Brain microvascular endothelial cell (primary cell): ENCODE measurements at regions not wholly inside any gene's neighbourhood (a gene's known extent, or its start where the extent isn't known, plus 50 kb on each side); places are given as distances from the start of the nearest gene placed in this dataset.

Source experiments
- DNase-seq: peaks from one replicate; pipeline ENCODE4 v3.0.0-alpha.2; 2020
- H3K27ac ChIP-seq: fragments of 250-450 bp; sonication (Bioruptor Pico); 2 replicates; pipeline ENCODE4 v1.5.1; 2020; ENCODE audit warnings: mild to moderate bottlenecking, moderate library complexity
- H3K27me3 ChIP-seq: fragments of 250-450 bp; sonication (Bioruptor Pico); replicated peaks from 2 replicates; pipeline ENCODE4 v1.5.1; 2020; ENCODE audit warnings: mild to moderate bottlenecking
- H3K36me3 ChIP-seq: fragments of 250-450 bp; sonication (Bioruptor Pico); replicated peaks from 2 replicates; pipeline ENCODE4 v1.5.1; 2020; ENCODE audit warnings: mild to moderate bottlenecking
- H3K4me3 ChIP-seq: 2 replicates; pipeline ENCODE4 v1.5.1; 2011; ENCODE audit warnings: low read depth, mild to moderate bottlenecking, control low read depth, low read length, moderate library complexity
- in situ Hi-C: cut with HindIII; loops from 2 replicates; pipeline ENCODE4 v1.10.0; 2017; ENCODE audit warnings: low sequenced_read_pairs, low pct_ligation_motif_present
- TF ChIP-seq, protein P1 (sequence below): IDR thresholded peaks from 2 replicates; pipeline ENCODE4 v1.5.1; 2011; ENCODE audit warnings: low read depth, mild to moderate bottlenecking, moderate library complexity, low read length, control low read depth, inconsistent platforms; ENCODE audit errors: missing control alignments

DNA sequence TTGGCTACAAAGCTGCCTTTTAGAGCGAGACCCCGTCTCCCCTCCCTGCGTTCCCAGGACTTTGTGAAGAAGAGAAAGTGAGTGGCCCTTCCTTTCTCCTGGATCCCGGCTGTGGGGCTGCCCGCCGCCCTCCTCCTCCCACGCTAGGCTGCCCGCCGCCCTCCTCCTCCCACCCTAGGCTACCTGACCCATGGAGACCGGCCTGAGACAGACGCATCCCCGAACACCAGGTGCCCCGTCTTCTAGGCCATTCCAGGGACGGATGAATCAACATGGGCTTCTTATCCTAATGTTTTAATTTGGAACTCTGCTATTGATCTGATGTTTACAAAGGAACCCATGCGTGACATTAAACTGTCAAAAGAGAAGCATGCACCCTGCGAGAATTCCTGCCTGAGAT is 117.3 kb upstream of the LPCAT1 start:
- Histone ChIP-seq H3K27ac (no peak overlapping the region), H3K4me3 (no peak overlapping the region), H3K27me3 (peaks cover 29% of the 10 kb centered on the region), H3K36me3 (no peaks in the 10 kb centered on the region)
- DNase-seq = no peak
- TF ChIP-seq, protein P1, sequence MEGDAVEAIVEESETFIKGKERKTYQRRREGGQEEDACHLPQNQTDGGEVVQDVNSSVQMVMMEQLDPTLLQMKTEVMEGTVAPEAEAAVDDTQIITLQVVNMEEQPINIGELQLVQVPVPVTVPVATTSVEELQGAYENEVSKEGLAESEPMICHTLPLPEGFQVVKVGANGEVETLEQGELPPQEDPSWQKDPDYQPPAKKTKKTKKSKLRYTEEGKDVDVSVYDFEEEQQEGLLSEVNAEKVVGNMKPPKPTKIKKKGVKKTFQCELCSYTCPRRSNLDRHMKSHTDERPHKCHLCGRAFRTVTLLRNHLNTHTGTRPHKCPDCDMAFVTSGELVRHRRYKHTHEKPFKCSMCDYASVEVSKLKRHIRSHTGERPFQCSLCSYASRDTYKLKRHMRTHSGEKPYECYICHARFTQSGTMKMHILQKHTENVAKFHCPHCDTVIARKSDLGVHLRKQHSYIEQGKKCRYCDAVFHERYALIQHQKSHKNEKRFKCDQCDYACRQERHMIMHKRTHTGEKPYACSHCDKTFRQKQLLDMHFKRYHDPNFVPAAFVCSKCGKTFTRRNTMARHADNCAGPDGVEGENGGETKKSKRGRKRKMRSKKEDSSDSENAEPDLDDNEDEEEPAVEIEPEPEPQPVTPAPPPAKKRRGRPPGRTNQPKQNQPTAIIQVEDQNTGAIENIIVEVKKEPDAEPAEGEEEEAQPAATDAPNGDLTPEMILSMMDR = no peak
- in situ Hi-C loops = no loop called here

DNA sequence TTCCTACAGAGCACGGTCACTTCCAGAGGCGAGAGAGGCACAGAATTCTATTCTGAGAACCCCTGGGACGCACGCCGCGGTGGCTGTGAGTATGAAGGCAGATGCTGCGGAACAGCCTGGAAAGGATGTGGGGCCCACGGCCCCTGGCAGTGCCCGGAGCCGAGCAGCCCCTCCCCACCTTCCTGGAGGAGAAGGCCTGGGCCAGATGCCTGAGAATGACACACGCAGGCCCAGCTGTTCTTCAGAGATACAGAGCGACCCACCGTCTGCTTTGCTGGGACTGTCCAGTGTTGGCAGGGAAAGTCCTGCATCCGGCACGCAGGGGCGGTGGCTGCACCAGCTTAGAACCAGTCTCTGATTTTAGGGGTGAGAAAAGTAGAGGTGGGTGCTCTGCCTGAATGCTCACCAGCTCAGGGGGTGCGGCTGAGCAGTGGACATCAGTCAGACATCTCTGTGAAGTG is 116.7 kb upstream of the LPCAT1 start:
- H3K4me3 ChIP-seq = no peak overlapping the region
- TF ChIP-seq, protein P1 = no peak
- in situ Hi-C loops = no loop called here
- H3K36me3 ChIP-seq = no peaks in the 10 kb centered on the region
- peaks cover 23% of the 10 kb centered on the region for H3K27me3 ChIP-seq
- no peak for DNase-seq
- H3K27ac ChIP-seq = no peak overlapping the region

DNA sequence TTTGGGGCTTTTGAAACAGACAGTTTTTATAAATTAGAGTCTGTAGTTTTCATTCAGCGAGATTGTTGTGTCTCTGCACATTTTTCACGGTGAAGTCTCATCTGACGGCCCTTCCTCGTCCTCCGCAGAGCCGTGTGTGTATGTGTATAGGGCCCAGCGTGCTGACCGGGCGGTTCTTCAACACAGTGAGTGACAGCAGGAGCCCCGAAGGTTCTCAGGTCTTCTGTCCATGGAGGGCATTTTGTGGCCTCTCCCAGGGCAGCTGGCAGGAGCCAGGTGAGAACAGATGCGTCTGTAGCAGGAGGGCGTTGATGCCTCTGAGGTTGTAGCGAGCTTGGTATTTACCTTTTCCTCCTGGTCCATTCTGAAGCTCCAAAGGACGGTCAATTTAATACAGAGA is 116.0 kb upstream of the LPCAT1 start:
- in situ Hi-C loops = no loop called here
- TF ChIP-seq, protein P1 = no peak

DNA sequence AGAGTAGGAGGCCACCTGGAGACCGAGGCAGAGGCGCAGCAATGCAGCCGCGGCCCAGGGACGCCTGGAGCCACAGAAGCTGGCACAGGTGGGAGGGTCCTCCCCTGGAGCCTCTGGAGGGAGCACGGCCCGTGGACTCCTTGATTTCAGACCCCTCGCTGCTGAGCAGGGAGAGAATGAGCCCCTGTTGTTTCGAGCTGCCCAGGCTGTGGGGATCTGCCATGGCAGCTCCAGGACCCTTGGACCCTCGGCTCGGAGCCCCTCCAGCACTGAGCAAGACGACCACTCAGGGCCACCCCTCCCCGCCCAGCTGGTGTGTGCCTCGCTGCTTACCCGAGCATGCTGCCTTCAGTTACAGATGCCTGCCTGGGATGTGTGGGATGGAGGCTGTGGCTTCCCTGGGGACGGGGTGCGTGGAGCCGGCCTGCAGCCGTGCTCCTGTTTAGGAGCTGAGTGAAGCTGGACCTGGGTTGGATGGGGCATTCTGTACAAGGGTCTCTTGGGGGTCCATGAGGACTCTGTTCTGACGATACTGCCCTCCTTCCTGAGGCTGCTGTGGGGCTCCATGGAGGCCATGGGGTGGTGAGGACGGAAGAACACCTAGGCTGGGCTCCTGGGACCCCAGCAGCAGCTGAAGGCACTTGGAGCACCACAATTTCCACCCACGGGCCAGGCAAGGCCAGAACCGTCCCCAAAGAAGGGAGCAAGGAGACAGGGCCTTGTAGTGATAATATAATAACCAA is 115.1 kb upstream of the LPCAT1 start:
- H3K27me3 ChIP-seq = peaks cover 15% of the 10 kb centered on the region
- DNase-seq = no peak
- TF ChIP-seq, protein P1 = no peak
- in situ Hi-C loops = no loop called here
- no peak overlapping the region for H3K27ac ChIP-seq
- no peaks in the 10 kb centered on the region for H3K36me3 ChIP-seq
- no peak overlapping the region for H3K4me3 ChIP-seq

More for the DNA sequence above, 116.0 kb upstream of the LPCAT1 start:
- no peak for DNase-seq
- peaks cover 20% of the 10 kb centered on the region for H3K27me3 ChIP-seq
- no peaks in the 10 kb centered on the region for H3K36me3 ChIP-seq
- H3K27ac ChIP-seq = no peak overlapping the region
- H3K4me3 ChIP-seq = no peak overlapping the region

DNA sequence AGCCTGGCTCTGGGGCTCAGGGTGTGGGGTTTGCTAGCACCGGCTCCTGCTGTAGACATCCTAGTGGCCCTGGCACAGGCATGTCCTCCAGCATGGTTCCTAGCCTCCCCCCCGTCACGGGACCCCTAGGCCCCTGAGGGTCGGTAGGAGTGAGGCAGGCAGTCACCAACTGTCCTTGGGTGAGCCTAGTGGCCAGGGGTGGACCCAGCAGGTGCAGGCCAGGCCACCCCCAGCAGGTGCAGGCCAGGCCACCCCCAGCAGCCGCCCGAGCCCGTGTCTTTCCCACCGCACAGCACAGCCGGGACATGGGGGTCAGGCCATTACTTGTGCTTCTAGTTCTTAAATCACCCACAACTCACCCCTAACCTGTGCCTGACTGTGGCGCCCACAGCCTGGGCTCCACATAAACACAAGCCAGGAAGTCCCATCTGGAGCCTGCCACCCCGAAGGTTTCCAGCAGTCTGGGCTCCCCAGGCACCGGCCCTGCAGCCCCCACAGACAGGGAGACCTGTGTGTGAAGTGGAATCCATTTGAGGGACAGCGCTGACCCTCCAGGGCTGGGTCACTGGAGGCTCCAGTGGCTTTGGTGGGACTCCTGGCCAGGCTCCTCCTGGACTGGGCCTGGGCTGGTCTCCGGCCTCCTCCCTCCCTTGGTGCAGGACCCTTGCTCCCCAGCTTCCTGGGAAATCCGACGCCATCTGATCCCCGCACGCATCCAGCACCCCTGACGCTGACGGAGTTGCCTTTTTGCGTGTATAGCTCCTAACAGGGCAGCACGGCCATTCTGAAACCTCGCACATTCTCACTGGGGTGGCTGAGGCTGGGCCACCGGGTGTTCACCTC is 114.1 kb upstream of the LPCAT1 start:
- Histone ChIP-seq H3K27ac (no peak overlapping the region), H3K27me3 (peaks cover 11% of the 10 kb centered on the region), H3K36me3 (no peaks in the 10 kb centered on the region), H3K4me3 (no peak overlapping the region)
- in situ Hi-C loops = no loop called here
- TF ChIP-seq, protein P1 = no peak
- no peak for DNase-seq
